DMS114 treated with DMSO at 0.1 percent for 48 hours (cell line): ENCODE measurements at regions not wholly inside any gene's neighbourhood (a gene's known extent, or its start where the extent isn't known, plus 50 kb on each side); places are given as distances from the start of the nearest gene placed in this dataset.

ENCODE experiments used
- DNase-seq: peaks from one replicate; lab custom pipeline; 2025; ENCODE audit not compliant: unreplicated experiment; lab: John Stamatoyannopoulos, UW

- DNase-seq, result no peak
Observed at GRCh38 chr12:66848967-66849366, 170.1 kb upstream of the GRIP1 start.

- no peak for DNase-seq
Observed at GRCh38 chr12:66851134-66851533, 172.3 kb upstream of the GRIP1 start.

- no peak for DNase-seq
Observed at GRCh38 chr12:66852091-66852490, 173.2 kb upstream of the GRIP1 start.

GRCh38 chr12:66852765-66853164, 173.9 kb upstream of the GRIP1 start:
- no peak for DNase-seq

- DNase-seq, result no peak
Observed at GRCh38 chr12:66859751-66860440, 181.0 kb upstream of the GRIP1 start.

- DNase-seq, result peak; percentile 23
Observed at GRCh38 chr12:66860752-66861750, 182.2 kb upstream of the GRIP1 start.

- DNase-seq, result no peak
Observed at GRCh38 chr12:66862356-66862985, 183.6 kb upstream of the GRIP1 start.

GRCh38 chr12:66863276-66863675, 184.4 kb upstream of the GRIP1 start:
- no peak for DNase-seq

GRCh38 chr12:66877925-66878324, 199.0 kb upstream of the GRIP1 start:
- DNase-seq, result no peak

- no peak for DNase-seq
Observed at GRCh38 chr12:66879409-66879808, 200.5 kb upstream of the GRIP1 start.

GRCh38 chr12:66881386-66881785, 202.5 kb upstream of the GRIP1 start:
- no peak for DNase-seq

- DNase-seq, result no peak
Observed at GRCh38 chr12:66884091-66884490, 205.2 kb upstream of the GRIP1 start.

- no peak for DNase-seq
Observed at GRCh38 chr12:66885115-66885875, 206.4 kb upstream of the GRIP1 start.

GRCh38 chr12:66896797-66897196, 217.9 kb upstream of the GRIP1 start:
- no peak for DNase-seq

- no peak for DNase-seq
Observed at GRCh38 chr12:66898700-66899469, 220.0 kb upstream of the GRIP1 start.

GRCh38 chr12:66899588-66899987, 220.7 kb upstream of the GRIP1 start:
- no peak for DNase-seq

- no peak for DNase-seq
Observed at GRCh38 chr12:66900616-66901015, 221.7 kb upstream of the GRIP1 start.

GRCh38 chr12:66901138-66901932, 222.5 kb upstream of the GRIP1 start:
- DNase-seq, result no peak

GRCh38 chr12:66902020-66902419, 223.1 kb upstream of the GRIP1 start:
- DNase-seq, result no peak
